GM23338 (cell line): ENCODE measurements at regions not wholly inside any gene's neighbourhood (a gene's known extent, or its start where the extent isn't known, plus 50 kb on each side); places are given as distances from the start of the nearest gene placed in this dataset.

Source experiments
- ATAC-seq: fragments of 200-7000 bp; cut with Tn5 transposase; 3 replicates; pipeline ENCODE4 v1.9.1; 2020
- DNase-seq: peaks from one replicate; pipeline ENCODE4 v3.0.0-alpha.2; 2015; ENCODE audit warnings: low spot score
- H2AFZ ChIP-seq: fragments of 200-600 bp; sonication (generic); 2 replicates; pipeline ENCODE4 v1.8.0; 2016; ENCODE audit warnings: antibody characterized with exemption, mild to moderate bottlenecking, moderate library complexity
- H3F3A ChIP-seq: fragments of 200-600 bp; sonication (generic); replicated peaks from 2 replicates; pipeline ENCODE4 v1.8.0; 2017; ENCODE audit warnings: antibody characterized with exemption, mixed run types, low read depth
- H3K27ac ChIP-seq: fragments of 200-600 bp; sonication (generic); 2 replicates; pipeline ENCODE4 v1.6.1; 2016; ENCODE audit warnings: low read depth
- H3K27me3 ChIP-seq: fragments of 200-600 bp; sonication (generic); 2 replicates; pipeline ENCODE4 v1.8.0; 2016; ENCODE audit warnings: mild to moderate bottlenecking, mixed run types, moderate library complexity; ENCODE audit not compliant: insufficient read depth
- H3K36me3 ChIP-seq: fragments of 200-600 bp; sonication (generic); 2 replicates; pipeline ENCODE4 v1.8.0; 2016; ENCODE audit warnings: mild to moderate bottlenecking; ENCODE audit not compliant: insufficient read depth
- H3K4me1 ChIP-seq: fragments of 200-600 bp; sonication (generic); 2 replicates; pipeline ENCODE4 v1.8.0; 2016; ENCODE audit warnings: mild to moderate bottlenecking, moderate library complexity; ENCODE audit not compliant: insufficient read depth
- H3K4me2 ChIP-seq: fragments of 200-600 bp; sonication (generic); 2 replicates; pipeline ENCODE4 v1.7.1; 2017; ENCODE audit warnings: mixed run types
- H3K4me3 ChIP-seq: fragments of 200-600 bp; sonication (generic); 2 replicates; pipeline ENCODE4 v1.6.1; 2016; ENCODE audit warnings: mixed run types
- H3K79me2 ChIP-seq: fragments of 200-600 bp; sonication (generic); replicated peaks from 2 replicates; pipeline ENCODE4 v1.8.0; 2017; ENCODE audit warnings: mild to moderate bottlenecking; ENCODE audit not compliant: insufficient read depth
- H3K9me2 ChIP-seq: fragments of 200-600 bp; sonication (generic); 2 replicates; pipeline ENCODE4 v1.8.0; 2017; ENCODE audit not compliant: insufficient read depth
- H4K20me1 ChIP-seq: fragments of 200-600 bp; sonication (generic); replicated peaks from 2 replicates; pipeline ENCODE4 v1.8.0; 2017; ENCODE audit warnings: mild to moderate bottlenecking; ENCODE audit not compliant: insufficient read depth
- H3K27ac Mint-ChIP-seq: 2 replicates; pipeline ENCODE4 v1.8.0; 2020; ENCODE audit warnings: inconsistent platforms, mild to moderate bottlenecking, moderate library complexity, mixed read lengths
- H3K27me3 Mint-ChIP-seq: 3 replicates; pipeline ENCODE4 v1.8.0; 2022; ENCODE audit warnings: low read depth, mild to moderate bottlenecking, moderate library complexity, mixed read lengths, inconsistent platforms; ENCODE audit not compliant: insufficient read depth, poor library complexity
- H3K36me3 Mint-ChIP-seq: 3 replicates; pipeline ENCODE4 v1.8.0; 2021; ENCODE audit warnings: low read depth, mild to moderate bottlenecking, inconsistent platforms, moderate library complexity, mixed read lengths
- H3K4me1 Mint-ChIP-seq: 3 replicates; pipeline ENCODE4 v1.8.0; 2020; ENCODE audit warnings: mild to moderate bottlenecking, inconsistent platforms, mixed read lengths
- H3K4me3 Mint-ChIP-seq: 3 replicates; pipeline ENCODE4 v1.8.0; 2021; ENCODE audit warnings: moderate library complexity, mild to moderate bottlenecking, inconsistent platforms, mixed read lengths
- H3K9me3 Mint-ChIP-seq: 3 replicates; pipeline ENCODE4 v1.8.0; 2020; ENCODE audit warnings: moderate library complexity, mild to moderate bottlenecking, inconsistent platforms, mixed read lengths
- CREB1 ChIP-seq: fragments of 250-450 bp; sonication (Bioruptor Pico); IDR thresholded peaks from 2 replicates; pipeline ENCODE4 v1.5.0; 2020; ENCODE audit warnings: low read depth, mild to moderate bottlenecking, moderate library complexity
- CTCF ChIP-seq, 2 experiments: fragments of 200-600 bp in 1 of 2; sonication (generic) in 1 of 2; conservative IDR thresholded peaks; 2 replicates each; pipeline versions ENCODE4 v1.5.1 to v1.6.1; 2016 to 2017; ENCODE audit warnings: antibody characterized with exemption in 2 of 2, low read depth in 2 of 2, mild to moderate bottlenecking in 2 of 2, moderate library complexity in 1 of 2
- ETS1 ChIP-seq: IDR thresholded peaks from 2 replicates; pipeline ENCODE4 v1.6.1; 2016; ENCODE audit warnings: antibody characterized with exemption
- EZH2 ChIP-seq: fragments of 200-600 bp; sonication (generic); IDR thresholded peaks from one replicate; pipeline ENCODE4 v1.8.0; 2017; ENCODE audit warnings: antibody characterized with exemption, mild to moderate bottlenecking, low read depth; ENCODE audit not compliant: unreplicated experiment
- EZH2phosphoT487 ChIP-seq: fragments of 200-600 bp; sonication (generic); IDR thresholded peaks from one replicate; pipeline ENCODE4 v1.8.1; 2018; ENCODE audit warnings: antibody characterized with exemption; ENCODE audit not compliant: unreplicated experiment
- NANOG ChIP-seq: IDR thresholded peaks from 2 replicates; pipeline ENCODE4 v1.6.1; 2016; ENCODE audit warnings: antibody characterized with exemption, borderline replicate concordance
- POLR2AphosphoS5 ChIP-seq: IDR thresholded peaks from 2 replicates; pipeline ENCODE4 v1.6.1; 2016; ENCODE audit warnings: antibody characterized with exemption, low read depth
- STAT1 ChIP-seq: IDR thresholded peaks from one replicate; pipeline ENCODE4 v1.6.1; 2016; ENCODE audit warnings: antibody characterized with exemption; ENCODE audit not compliant: unreplicated experiment
- ZNF114 ChIP-seq: fragments of 250-450 bp; sonication (Bioruptor Pico); IDR thresholded peaks from 2 replicates; pipeline ENCODE4 v1.5.0; 2020; ENCODE audit warnings: mild to moderate bottlenecking, moderate library complexity
- ZNF331 ChIP-seq: fragments of 250-450 bp; sonication (Bioruptor Pico); IDR thresholded peaks from 2 replicates; pipeline ENCODE4 v1.5.0; 2020; ENCODE audit warnings: low read depth, mild to moderate bottlenecking, moderate library complexity
- ZNF462 ChIP-seq: fragments of 250-450 bp; sonication (Bioruptor Pico); IDR thresholded peaks from 2 replicates; pipeline ENCODE4 v1.5.0; 2020; ENCODE audit warnings: mild to moderate bottlenecking, moderate library complexity
- TF ChIP-seq, protein P1 (sequence below): IDR thresholded peaks from one replicate; pipeline ENCODE4 v1.6.1; 2018; ENCODE audit warnings: antibody characterized with exemption; ENCODE audit not compliant: unreplicated experiment

DNA sequence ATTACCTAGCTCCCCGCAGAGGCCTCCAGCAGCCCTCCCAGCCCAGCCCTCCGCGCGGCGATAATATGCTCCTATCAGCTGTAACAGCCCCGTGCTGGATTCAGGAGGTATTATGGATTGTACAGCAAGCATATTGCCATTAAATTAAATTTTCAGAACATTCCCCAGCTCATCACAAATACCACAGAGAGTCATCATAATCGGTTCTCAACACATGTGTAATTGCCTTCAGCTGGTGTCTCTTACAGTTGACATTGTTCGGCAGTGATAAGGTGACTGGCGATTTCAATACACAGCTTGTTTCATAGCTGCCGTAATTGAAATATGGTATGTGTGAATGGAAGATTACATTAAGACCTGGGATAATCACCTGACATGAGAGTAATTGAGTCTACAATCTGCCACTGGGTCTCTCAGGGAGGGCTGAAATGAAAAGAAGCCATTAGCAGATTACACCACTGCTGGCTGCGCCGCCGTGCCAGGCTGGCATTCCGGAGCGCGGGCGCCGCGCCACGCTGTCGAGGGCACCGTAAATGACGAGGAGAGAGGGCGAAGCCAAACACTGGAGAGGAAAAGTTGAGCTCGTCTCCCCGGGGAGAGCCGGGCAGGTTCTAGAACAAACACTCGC, 549.4 kb upstream of the SALL3 start (continued):
- no peak for TF ChIP-seq ZNF462 (CRISPR knock-in tag)
- TF ChIP-seq EZH2, result no peak
- no peak for TF ChIP-seq STAT1
- TF ChIP-seq POLR2AphosphoS5, result no peak
- TF ChIP-seq ZNF114 (CRISPR knock-in tag), result no peak
- TF ChIP-seq EZH2phosphoT487, result no peak

DNA sequence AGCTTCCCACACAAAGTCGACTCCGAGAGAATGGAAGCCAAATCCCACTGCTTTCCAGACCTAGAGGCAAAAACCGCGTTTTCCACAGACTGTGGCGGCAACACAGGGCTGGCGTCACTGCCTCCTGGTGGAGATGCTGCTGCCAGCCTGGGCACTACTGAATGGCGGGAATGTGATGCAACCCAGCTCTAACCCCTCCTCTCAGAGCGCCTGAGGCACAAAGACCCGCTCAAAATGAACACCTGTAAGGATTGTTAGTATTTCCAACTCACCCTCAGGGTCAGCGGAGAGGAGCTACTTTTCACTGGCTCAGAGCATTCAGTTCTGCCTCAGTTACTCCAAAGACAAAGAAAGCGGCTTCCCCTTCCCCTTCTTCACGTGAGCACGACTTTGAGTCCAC, 548.0 kb upstream of the SALL3 start:
- no peaks in the 10 kb centered on the region for H3K27me3 ChIP-seq
- Mint-ChIP-seq H3K4me3 (no peak overlapping the region), H3K9me3 (peaks cover 89% of the 10 kb centered on the region), H3K36me3 (peaks cover 41% of the 10 kb centered on the region), H3K4me1 (no peaks in the 10 kb centered on the region), H3K27ac (no peak overlapping the region), H3K27me3 (peaks cover 3% of the 10 kb centered on the region)
- H3K36me3 ChIP-seq, result no peaks in the 10 kb centered on the region; the same call in 1 of the 2 replicates
- H3K27ac ChIP-seq, result no peak overlapping the region
- no peaks in the 10 kb centered on the region for H3K9me2 ChIP-seq
- H3K79me2 ChIP-seq, result no peaks in the 10 kb centered on the region
- ATAC-seq (no peak), DNase-seq (no peak)
- H3K4me1 ChIP-seq, result no peaks in the 10 kb centered on the region
- H3K4me2 ChIP-seq, result no peak overlapping the region
- no peak overlapping the region for H2AFZ ChIP-seq
- H3F3A ChIP-seq, result no peaks in the 10 kb centered on the region
- H3K4me3 ChIP-seq, result no peak overlapping the region
- no peaks in the 10 kb centered on the region for H4K20me1 ChIP-seq
- no peak for TF ChIP-seq CTCF (conservative IDR thresholded peaks at IDR 0.05; ENCODE audit: low read depth in 2 of 2)
- TF ChIP-seq, protein P1, sequence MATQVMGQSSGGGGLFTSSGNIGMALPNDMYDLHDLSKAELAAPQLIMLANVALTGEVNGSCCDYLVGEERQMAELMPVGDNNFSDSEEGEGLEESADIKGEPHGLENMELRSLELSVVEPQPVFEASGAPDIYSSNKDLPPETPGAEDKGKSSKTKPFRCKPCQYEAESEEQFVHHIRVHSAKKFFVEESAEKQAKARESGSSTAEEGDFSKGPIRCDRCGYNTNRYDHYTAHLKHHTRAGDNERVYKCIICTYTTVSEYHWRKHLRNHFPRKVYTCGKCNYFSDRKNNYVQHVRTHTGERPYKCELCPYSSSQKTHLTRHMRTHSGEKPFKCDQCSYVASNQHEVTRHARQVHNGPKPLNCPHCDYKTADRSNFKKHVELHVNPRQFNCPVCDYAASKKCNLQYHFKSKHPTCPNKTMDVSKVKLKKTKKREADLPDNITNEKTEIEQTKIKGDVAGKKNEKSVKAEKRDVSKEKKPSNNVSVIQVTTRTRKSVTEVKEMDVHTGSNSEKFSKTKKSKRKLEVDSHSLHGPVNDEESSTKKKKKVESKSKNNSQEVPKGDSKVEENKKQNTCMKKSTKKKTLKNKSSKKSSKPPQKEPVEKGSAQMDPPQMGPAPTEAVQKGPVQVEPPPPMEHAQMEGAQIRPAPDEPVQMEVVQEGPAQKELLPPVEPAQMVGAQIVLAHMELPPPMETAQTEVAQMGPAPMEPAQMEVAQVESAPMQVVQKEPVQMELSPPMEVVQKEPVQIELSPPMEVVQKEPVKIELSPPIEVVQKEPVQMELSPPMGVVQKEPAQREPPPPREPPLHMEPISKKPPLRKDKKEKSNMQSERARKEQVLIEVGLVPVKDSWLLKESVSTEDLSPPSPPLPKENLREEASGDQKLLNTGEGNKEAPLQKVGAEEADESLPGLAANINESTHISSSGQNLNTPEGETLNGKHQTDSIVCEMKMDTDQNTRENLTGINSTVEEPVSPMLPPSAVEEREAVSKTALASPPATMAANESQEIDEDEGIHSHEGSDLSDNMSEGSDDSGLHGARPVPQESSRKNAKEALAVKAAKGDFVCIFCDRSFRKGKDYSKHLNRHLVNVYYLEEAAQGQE, result no peak
- TF ChIP-seq NANOG, result no peak
- no peak for TF ChIP-seq ZNF114 (CRISPR knock-in tag)
- TF ChIP-seq ETS1, result no peak
- no peak for TF ChIP-seq EZH2phosphoT487
- no peak for TF ChIP-seq CREB1 (CRISPR knock-in tag)
- no peak for TF ChIP-seq POLR2AphosphoS5
- TF ChIP-seq EZH2, result no peak
- no peak for TF ChIP-seq STAT1
- TF ChIP-seq ZNF331 (CRISPR knock-in tag), result no peak
